Hepatocyte (in vitro differentiated cells): ENCODE measurements at regions not wholly inside any gene's neighbourhood (a gene's known extent, or its start where the extent isn't known, plus 50 kb on each side); places are given as distances from the start of the nearest gene placed in this dataset.

Source experiments
- DNase-seq: peaks from one replicate; pipeline ENCODE4 v3.0.0-alpha.2; 2016; ENCODE audit warnings: low spot score
- H2AFZ ChIP-seq: fragments of 200-600 bp; sonication (generic); 2 replicates; pipeline ENCODE4 v1.6.0; 2016; ENCODE audit warnings: antibody characterized with exemption, mild to moderate bottlenecking
- H3K27ac ChIP-seq: fragments of 200-600 bp; sonication (generic); 2 replicates; pipeline ENCODE4 v1.5.1; 2016; ENCODE audit warnings: mild to moderate bottlenecking
- H3K27me3 ChIP-seq: fragments of 200-600 bp; sonication (generic); 2 replicates; pipeline ENCODE4 v1.6.1; 2016
- H3K36me3 ChIP-seq: fragments of 200-600 bp; sonication (generic); replicated peaks from 2 replicates; pipeline ENCODE4 v1.5.1; 2016; ENCODE audit warnings: low read depth; ENCODE audit not compliant: insufficient read depth
- H3K4me1 ChIP-seq: fragments of 200-600 bp; sonication (generic); 2 replicates; pipeline ENCODE4 v1.5.1; 2016; ENCODE audit warnings: mild to moderate bottlenecking, moderate library complexity; ENCODE audit not compliant: insufficient read depth
- H3K4me2 ChIP-seq: fragments of 200-600 bp; sonication (generic); 2 replicates; pipeline ENCODE4 v1.6.0; 2016
- H3K4me3 ChIP-seq: fragments of 200-600 bp; sonication (generic); 2 replicates; pipeline ENCODE4 v1.5.1; 2016; ENCODE audit warnings: mild to moderate bottlenecking
- H3K79me2 ChIP-seq: fragments of 200-600 bp; sonication (generic); 2 replicates; pipeline ENCODE4 v1.6.0; 2017; ENCODE audit warnings: mild to moderate bottlenecking
- H3K9me2 ChIP-seq: fragments of 200-600 bp; sonication (generic); replicated peaks from 2 replicates; pipeline ENCODE4 v1.6.0; 2017; ENCODE audit warnings: mild to moderate bottlenecking; ENCODE audit not compliant: insufficient read depth
- H3K9me3 ChIP-seq: fragments of 200-600 bp; sonication (generic); 2 replicates; pipeline ENCODE4 v1.5.1; 2016; ENCODE audit warnings: low read depth, mild to moderate bottlenecking
- H4K20me1 ChIP-seq: fragments of 200-600 bp; sonication (generic); 2 replicates; pipeline ENCODE4 v1.6.0; 2016; ENCODE audit warnings: mild to moderate bottlenecking; ENCODE audit not compliant: insufficient read depth, poor library complexity, severe bottlenecking
- CTCF ChIP-seq: fragments of 200-600 bp; sonication (generic); IDR thresholded peaks from 2 replicates; pipeline ENCODE4 v1.5.1; 2016; ENCODE audit warnings: antibody characterized with exemption, mild to moderate bottlenecking; ENCODE audit not compliant: poor library complexity
- EZH2 ChIP-seq: fragments of 200-600 bp; sonication (generic); IDR thresholded peaks from 2 replicates; pipeline ENCODE4 v1.6.1; 2016; ENCODE audit warnings: antibody characterized with exemption, mild to moderate bottlenecking, borderline replicate concordance
- EZH2phosphoT487 ChIP-seq: fragments of 200-600 bp; sonication (generic); IDR thresholded peaks from one replicate; pipeline ENCODE4 v1.6.1; 2018; ENCODE audit warnings: antibody characterized with exemption, mild to moderate bottlenecking, low read depth, moderate library complexity; ENCODE audit not compliant: unreplicated experiment, severe bottlenecking
- WGBS: methylation state at CpG from one replicate; pipeline ENCODE4 v1.1.6; 2016; ENCODE audit warnings: low lambda C conversion rate; ENCODE audit errors: missing lambda C conversion rate; 5-methylcytosine and 5-hydroxymethylcytosine counted together

- Histone ChIP-seq H3K27me3 (no peaks in the 10 kb centered on the region), H3K9me2 (no peaks in the 10 kb centered on the region), H3K36me3 (no peaks in the 10 kb centered on the region), H3K9me3 (no peaks in the 10 kb centered on the region), H3K79me2 (no peaks in the 10 kb centered on the region), H3K27ac (no peak overlapping the region), H2AFZ (no peak overlapping the region), H3K4me2 (no peak overlapping the region), H3K4me3 (no peak overlapping the region), H3K4me1 (no peaks in the 10 kb centered on the region), H4K20me1 (no peaks in the 10 kb centered on the region)
- 80% methylated on average over 2 of the region's 2 CpGs for WGBS
- no peak for DNase-seq
- TF ChIP-seq CTCF (no peak), EZH2phosphoT487 (no peak), EZH2 (no peak)
These were observed 673.8 kb upstream of the HS3ST5 start for GRCh38 chr6:115016593-115016992.

- no peaks in the 10 kb centered on the region for H3K4me1 ChIP-seq
These were observed 662.2 kb upstream of the HS3ST5 start for GRCh38 chr6:115004982-115005381.

DNA sequence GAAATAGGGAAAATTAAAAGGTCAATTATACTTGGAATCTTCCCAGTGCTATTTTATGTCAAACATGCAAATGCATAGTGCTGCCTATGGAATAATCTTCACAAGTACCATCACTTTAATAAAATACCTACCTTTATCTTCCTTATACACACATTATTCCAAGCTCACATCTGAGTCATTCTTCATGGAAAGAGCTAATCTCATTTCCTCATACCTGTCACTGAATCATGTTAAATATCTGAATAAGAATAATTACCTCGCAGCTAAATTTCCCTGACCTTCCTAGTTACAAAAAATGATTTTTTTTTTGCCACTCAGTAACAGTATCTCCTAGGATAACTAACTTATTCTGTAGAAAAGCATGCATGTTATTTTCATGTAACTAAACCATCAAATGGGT is 661.4 kb upstream of the HS3ST5 start:
- H3K27ac ChIP-seq = no peak overlapping the region
- no peaks in the 10 kb centered on the region for H3K36me3 ChIP-seq
- no peak overlapping the region for H3K4me2 ChIP-seq

More at GRCh38 chr6:115004982-115005381, 662.2 kb upstream of the HS3ST5 start:
- no peak for DNase-seq
- Histone ChIP-seq H4K20me1 (no peaks in the 10 kb centered on the region), H3K36me3 (no peaks in the 10 kb centered on the region), H3K9me3 (no peaks in the 10 kb centered on the region), H2AFZ (no peak overlapping the region), H3K79me2 (no peaks in the 10 kb centered on the region), H3K4me2 (no peak overlapping the region), H3K9me2 (no peaks in the 10 kb centered on the region), H3K27me3 (no peaks in the 10 kb centered on the region), H3K4me3 (no peak overlapping the region), H3K27ac (no peak overlapping the region)
- 39% methylated on average over 4 of the region's 4 CpGs for WGBS
- TF ChIP-seq CTCF (no peak), EZH2 (no peak), EZH2phosphoT487 (no peak)

More for the DNA sequence above, 661.4 kb upstream of the HS3ST5 start:
- no peaks in the 10 kb centered on the region for H3K79me2 ChIP-seq
- H3K4me3 ChIP-seq = no peak overlapping the region
- no peaks in the 10 kb centered on the region for H3K9me2 ChIP-seq
- H3K4me1 ChIP-seq = no peaks in the 10 kb centered on the region
- no peak for DNase-seq
- TF ChIP-seq EZH2phosphoT487 = no peak
- TF ChIP-seq CTCF = no peak
- no peak for TF ChIP-seq EZH2
- no peaks in the 10 kb centered on the region for H3K9me3 ChIP-seq
- no peak overlapping the region for H2AFZ ChIP-seq
- no peaks in the 10 kb centered on the region for H4K20me1 ChIP-seq
- WGBS = 100% methylated on average over 1 of the region's 1 CpG
- no peaks in the 10 kb centered on the region for H3K27me3 ChIP-seq
